MM.1S (cell line): ENCODE measurements at regions not wholly inside any gene's neighbourhood (a gene's known extent, or its start where the extent isn't known, plus 50 kb on each side); places are given as distances from the start of the nearest gene placed in this dataset.

ENCODE experiments used
- DNase-seq: peaks from one replicate; pipeline ENCODE4 v3.0.0-alpha.2; 2015
- H2AFZ ChIP-seq: fragments of 300-600 bp; sonication (generic); 2 replicates; pipeline ENCODE4 v1.6.0; 2016; ENCODE audit warnings: antibody characterized with exemption, low read length
- H3F3A ChIP-seq: fragments of 300-600 bp; sonication (generic); 2 replicates; pipeline ENCODE4 v1.6.1; 2016; ENCODE audit warnings: mild to moderate bottlenecking, antibody characterized with exemption, low read length, moderate library complexity, mixed read lengths; ENCODE audit not compliant: insufficient read depth
- H3K27ac ChIP-seq: fragments of 300-600 bp; sonication (generic); 2 replicates; pipeline ENCODE4 v1.5.1; 2016; ENCODE audit warnings: mild to moderate bottlenecking, low read length
- H3K27me3 ChIP-seq: fragments of 300-600 bp; sonication (generic); replicated peaks from 2 replicates; pipeline ENCODE4 v1.6.0; 2016; ENCODE audit warnings: low read length; ENCODE audit not compliant: insufficient read depth
- H3K36me3 ChIP-seq: fragments of 300-600 bp; sonication (generic); replicated peaks from 2 replicates; pipeline ENCODE4 v1.6.1; 2016; ENCODE audit warnings: mild to moderate bottlenecking, low read length, mixed read lengths; ENCODE audit not compliant: insufficient read depth
- H3K4me1 ChIP-seq: fragments of 300-600 bp; sonication (generic); 2 replicates; pipeline ENCODE4 v1.6.1; 2016; ENCODE audit warnings: low read length, mixed read lengths
- H3K4me2 ChIP-seq: fragments of 300-600 bp; sonication (generic); 2 replicates; pipeline ENCODE4 v1.6.0; 2016; ENCODE audit warnings: low read depth, low read length
- H3K4me3 ChIP-seq: fragments of 300-600 bp; sonication (generic); 2 replicates; pipeline ENCODE4 v1.5.1; 2016; ENCODE audit warnings: low read length, mixed read lengths
- H3K79me2 ChIP-seq: fragments of 300-600 bp; sonication (generic); 2 replicates; pipeline ENCODE4 v1.6.1; 2016; ENCODE audit warnings: mixed run types, low read length, mixed read lengths
- H3K9ac ChIP-seq: fragments of 300-600 bp; sonication (generic); 2 replicates; pipeline ENCODE4 v1.6.1; 2016; ENCODE audit warnings: low read length, mixed read lengths
- H3K9me2 ChIP-seq: fragments of 300-600 bp; sonication (generic); replicated peaks from 2 replicates; pipeline ENCODE4 v1.6.1; 2016; ENCODE audit warnings: mild to moderate bottlenecking, low read length, mixed read lengths; ENCODE audit not compliant: insufficient read depth
- H3K9me3 ChIP-seq: fragments of 300-600 bp; sonication (generic); replicated peaks from 2 replicates; pipeline ENCODE4 v1.6.1; 2016; ENCODE audit warnings: mild to moderate bottlenecking, low read length, mixed read lengths; ENCODE audit not compliant: insufficient read depth
- H4K20me1 ChIP-seq: fragments of 300-600 bp; sonication (generic); 2 replicates; pipeline ENCODE4 v1.6.1; 2016; ENCODE audit warnings: mild to moderate bottlenecking, low read length, moderate library complexity, mixed read lengths; ENCODE audit not compliant: insufficient read depth
- EZH2 ChIP-seq: fragments of 300-600 bp; sonication (generic); optimal IDR thresholded peaks from 2 replicates; pipeline ENCODE3; 2017; ENCODE audit warnings: low read depth, mild to moderate bottlenecking, antibody characterized with exemption, low read length, mixed read lengths
- EZH2phosphoT487 ChIP-seq: fragments of 300-600 bp; sonication (generic); IDR thresholded peaks from 2 replicates; pipeline ENCODE4 v1.6.1; 2018; ENCODE audit warnings: antibody characterized with exemption, low read length
- TF ChIP-seq, protein P1 (sequence below): fragments of 300-600 bp; sonication (generic); IDR thresholded peaks from 2 replicates; pipeline ENCODE4 v1.5.1; 2016; ENCODE audit warnings: antibody characterized with exemption, low read length, mixed read lengths

DNA sequence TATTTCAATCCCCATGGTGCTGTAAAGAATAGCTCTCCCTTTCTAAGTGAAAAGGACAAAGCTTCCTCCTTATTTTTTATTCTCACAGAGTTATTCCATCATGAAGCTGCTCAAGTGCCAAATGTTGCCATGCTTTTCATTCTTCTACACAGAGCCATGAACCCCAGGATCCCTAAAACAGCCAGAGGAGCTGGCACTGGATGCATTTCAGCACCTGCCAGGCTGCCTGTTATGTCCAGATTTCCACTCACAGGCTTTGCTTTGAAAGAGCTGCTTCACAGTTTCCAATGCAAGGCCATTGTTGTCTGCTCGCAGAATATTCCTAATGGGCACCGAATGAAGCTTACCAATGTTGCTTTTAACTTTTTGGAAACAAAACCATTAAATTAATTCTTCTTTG lies 256.2 kb upstream of the NPSR1 start:
- no peak overlapping the region for H3K9ac ChIP-seq
- no peak overlapping the region for H2AFZ ChIP-seq
- no peaks in the 10 kb centered on the region for H3K9me2 ChIP-seq
- H3F3A ChIP-seq = no peaks in the 10 kb centered on the region
- H3K4me1 ChIP-seq = no peaks in the 10 kb centered on the region
- H3K36me3 ChIP-seq = no peaks in the 10 kb centered on the region
- DNase-seq = no peak
- H4K20me1 ChIP-seq = no peaks in the 10 kb centered on the region
- H3K79me2 ChIP-seq = no peaks in the 10 kb centered on the region
- no peak for TF ChIP-seq EZH2phosphoT487
- TF ChIP-seq, protein P1, sequence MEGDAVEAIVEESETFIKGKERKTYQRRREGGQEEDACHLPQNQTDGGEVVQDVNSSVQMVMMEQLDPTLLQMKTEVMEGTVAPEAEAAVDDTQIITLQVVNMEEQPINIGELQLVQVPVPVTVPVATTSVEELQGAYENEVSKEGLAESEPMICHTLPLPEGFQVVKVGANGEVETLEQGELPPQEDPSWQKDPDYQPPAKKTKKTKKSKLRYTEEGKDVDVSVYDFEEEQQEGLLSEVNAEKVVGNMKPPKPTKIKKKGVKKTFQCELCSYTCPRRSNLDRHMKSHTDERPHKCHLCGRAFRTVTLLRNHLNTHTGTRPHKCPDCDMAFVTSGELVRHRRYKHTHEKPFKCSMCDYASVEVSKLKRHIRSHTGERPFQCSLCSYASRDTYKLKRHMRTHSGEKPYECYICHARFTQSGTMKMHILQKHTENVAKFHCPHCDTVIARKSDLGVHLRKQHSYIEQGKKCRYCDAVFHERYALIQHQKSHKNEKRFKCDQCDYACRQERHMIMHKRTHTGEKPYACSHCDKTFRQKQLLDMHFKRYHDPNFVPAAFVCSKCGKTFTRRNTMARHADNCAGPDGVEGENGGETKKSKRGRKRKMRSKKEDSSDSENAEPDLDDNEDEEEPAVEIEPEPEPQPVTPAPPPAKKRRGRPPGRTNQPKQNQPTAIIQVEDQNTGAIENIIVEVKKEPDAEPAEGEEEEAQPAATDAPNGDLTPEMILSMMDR = no peak
- TF ChIP-seq EZH2 = no peak
- no peak overlapping the region for H3K27ac ChIP-seq
- H3K4me2 ChIP-seq = no peak overlapping the region
- no peak overlapping the region for H3K4me3 ChIP-seq
- no peaks in the 10 kb centered on the region for H3K9me3 ChIP-seq
- H3K27me3 ChIP-seq = no peaks in the 10 kb centered on the region

DNA sequence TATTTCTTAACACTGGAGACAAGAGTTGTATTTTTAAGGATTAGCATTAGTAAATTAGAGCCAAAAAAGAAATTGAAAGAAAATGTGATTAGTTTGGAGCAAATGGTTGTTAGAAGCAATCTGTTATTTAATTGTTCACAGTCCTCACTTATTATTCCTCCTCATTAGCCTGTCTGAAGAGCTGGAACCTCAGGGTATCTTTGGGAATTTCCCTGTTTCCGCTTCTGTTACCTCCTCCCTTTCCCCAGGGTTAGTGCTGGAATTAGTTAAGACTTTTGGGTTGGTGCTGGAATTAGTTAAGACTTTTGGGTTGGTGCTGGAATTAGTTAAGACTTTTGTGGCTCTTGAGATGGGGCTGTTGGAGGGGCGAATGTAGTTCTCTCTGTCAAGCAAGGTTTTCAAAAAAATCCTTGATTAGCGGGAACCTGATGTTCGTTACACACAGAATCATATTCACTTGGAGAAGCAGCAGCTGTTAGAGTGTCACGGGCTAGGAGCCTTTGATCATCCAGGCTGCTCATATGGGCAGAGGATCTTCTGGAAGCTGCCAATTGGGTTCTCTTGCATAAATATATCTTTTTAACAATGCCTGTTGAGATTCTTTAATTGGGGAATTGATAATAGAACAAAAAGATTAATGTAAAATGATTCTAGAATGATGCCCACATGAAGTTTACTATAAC lies 251.0 kb upstream of the NPSR1 start:
- Histone ChIP-seq H3K27ac (no peak overlapping the region), H3K9me3 (no peaks in the 10 kb centered on the region), H3K9me2 (no peaks in the 10 kb centered on the region), H4K20me1 (no peaks in the 10 kb centered on the region), H3K9ac (no peak overlapping the region), H2AFZ (no peak overlapping the region), H3K4me1 (no peaks in the 10 kb centered on the region), H3K36me3 (no peaks in the 10 kb centered on the region), H3K27me3 (no peaks in the 10 kb centered on the region), H3K4me2 (no peak overlapping the region), H3K4me3 (no peak overlapping the region), H3K79me2 (no peaks in the 10 kb centered on the region), H3F3A (no peaks in the 10 kb centered on the region)
- no peak for DNase-seq
- no peak for TF ChIP-seq EZH2phosphoT487
- TF ChIP-seq EZH2 = no peak
- TF ChIP-seq, protein P1 = no peak

DNA sequence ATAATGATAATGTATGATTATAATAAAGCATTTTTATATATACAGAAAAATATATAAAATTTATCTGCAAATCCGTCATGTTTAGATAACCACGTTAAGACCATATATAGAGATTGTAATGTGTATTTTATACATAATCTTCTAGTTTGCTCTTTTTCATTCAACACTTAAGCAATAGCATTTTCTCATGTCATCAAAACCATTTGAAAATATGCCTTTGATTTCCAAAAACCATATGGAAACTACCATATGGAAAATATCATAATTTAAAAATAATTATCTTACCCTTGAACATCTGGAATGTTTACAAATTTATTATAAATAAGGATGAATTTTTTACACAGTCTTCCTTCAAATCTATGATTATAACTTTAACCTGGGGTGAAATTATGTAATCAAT lies 250.4 kb upstream of the NPSR1 start:
- Histone ChIP-seq H3K36me3 (no peaks in the 10 kb centered on the region), H3F3A (no peaks in the 10 kb centered on the region), H3K27ac (no peak overlapping the region), H3K4me3 (no peak overlapping the region), H4K20me1 (no peaks in the 10 kb centered on the region), H3K9me3 (no peaks in the 10 kb centered on the region), H3K9ac (no peak overlapping the region), H3K27me3 (no peaks in the 10 kb centered on the region), H2AFZ (no peak overlapping the region), H3K79me2 (no peaks in the 10 kb centered on the region), H3K4me2 (no peak overlapping the region), H3K4me1 (no peaks in the 10 kb centered on the region), H3K9me2 (no peaks in the 10 kb centered on the region)
- TF ChIP-seq, protein P1 = no peak
- TF ChIP-seq EZH2 = no peak
- TF ChIP-seq EZH2phosphoT487 = no peak
- DNase-seq = no peak
